ENCODE measurements at regions not wholly inside any gene's neighbourhood (a gene's known extent, or its start where the extent isn't known, plus 50 kb on each side); places are given as distances from the start of the nearest gene placed in this dataset.

DNA sequence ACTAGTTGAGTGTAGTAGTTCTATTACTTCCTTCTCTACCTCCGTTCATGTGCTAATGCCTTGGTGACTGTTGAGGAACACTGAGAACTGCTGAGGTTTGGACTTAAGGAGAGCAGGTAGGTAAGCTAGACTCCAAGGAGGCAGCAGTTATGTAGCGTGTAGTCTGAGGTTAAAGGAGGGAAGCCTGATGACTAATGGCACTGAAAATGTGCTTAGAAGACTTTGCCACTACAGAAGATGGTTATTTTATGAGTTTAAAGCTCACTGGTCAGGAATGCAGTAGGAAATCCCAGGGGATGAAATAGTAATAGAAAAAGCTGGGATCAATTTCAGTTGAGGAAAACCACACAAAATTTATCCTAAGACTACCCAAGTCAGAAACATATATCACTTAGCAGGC lies 1077.3 kb downstream of the RAPGEF2 start:
- no peak for DNase-seq (ENCODE audit: low spot score in 2 of 2)
- Histone ChIP-seq H3K27me3 (no peaks in the 10 kb centered on the region), H3K4me1 (no peaks in the 10 kb centered on the region), H3K4me3 (no peak overlapping the region), H3K27ac (no peak overlapping the region), H3K9me3 (no peaks in the 10 kb centered on the region), H3K36me3 (no peaks in the 10 kb centered on the region)
- WGBS, 2 donors = 62 to 84% methylated on average over 2 of the region's 2 CpGs
- TF ChIP-seq, protein P1, sequence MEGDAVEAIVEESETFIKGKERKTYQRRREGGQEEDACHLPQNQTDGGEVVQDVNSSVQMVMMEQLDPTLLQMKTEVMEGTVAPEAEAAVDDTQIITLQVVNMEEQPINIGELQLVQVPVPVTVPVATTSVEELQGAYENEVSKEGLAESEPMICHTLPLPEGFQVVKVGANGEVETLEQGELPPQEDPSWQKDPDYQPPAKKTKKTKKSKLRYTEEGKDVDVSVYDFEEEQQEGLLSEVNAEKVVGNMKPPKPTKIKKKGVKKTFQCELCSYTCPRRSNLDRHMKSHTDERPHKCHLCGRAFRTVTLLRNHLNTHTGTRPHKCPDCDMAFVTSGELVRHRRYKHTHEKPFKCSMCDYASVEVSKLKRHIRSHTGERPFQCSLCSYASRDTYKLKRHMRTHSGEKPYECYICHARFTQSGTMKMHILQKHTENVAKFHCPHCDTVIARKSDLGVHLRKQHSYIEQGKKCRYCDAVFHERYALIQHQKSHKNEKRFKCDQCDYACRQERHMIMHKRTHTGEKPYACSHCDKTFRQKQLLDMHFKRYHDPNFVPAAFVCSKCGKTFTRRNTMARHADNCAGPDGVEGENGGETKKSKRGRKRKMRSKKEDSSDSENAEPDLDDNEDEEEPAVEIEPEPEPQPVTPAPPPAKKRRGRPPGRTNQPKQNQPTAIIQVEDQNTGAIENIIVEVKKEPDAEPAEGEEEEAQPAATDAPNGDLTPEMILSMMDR (IDR thresholded peaks at IDR 0.05) = no peak

DNA sequence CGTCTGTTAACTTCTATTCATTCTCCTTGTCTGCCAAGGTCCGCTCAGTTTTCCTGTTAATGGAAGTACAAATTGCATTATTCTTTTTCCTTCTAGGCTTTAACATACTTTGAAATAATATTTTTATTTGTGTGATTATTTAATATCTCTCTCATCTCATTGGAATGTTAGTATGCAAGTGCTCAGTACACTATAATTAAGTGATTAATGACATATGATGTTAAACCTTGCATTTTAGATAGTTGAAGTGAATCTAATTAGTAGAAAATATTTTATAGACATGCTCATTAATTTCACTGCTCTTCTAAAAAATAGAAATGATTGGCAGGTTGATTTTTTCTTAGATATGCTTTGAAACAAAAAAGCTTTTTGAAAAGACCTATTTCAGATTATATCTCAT lies 1079.8 kb downstream of the RAPGEF2 start:
- TF ChIP-seq EP300 (IDR thresholded peaks at IDR 0.05) (no peak), POLR2A (IDR thresholded peaks at IDR 0.05) (no peak)
- TF ChIP-seq, protein P1 (IDR thresholded peaks at IDR 0.05) = no peak
- WGBS, 2 donors = 71 to 74% methylated on average over 2 of the region's 2 CpGs
- H3K27ac ChIP-seq = no peak overlapping the region

DNA sequence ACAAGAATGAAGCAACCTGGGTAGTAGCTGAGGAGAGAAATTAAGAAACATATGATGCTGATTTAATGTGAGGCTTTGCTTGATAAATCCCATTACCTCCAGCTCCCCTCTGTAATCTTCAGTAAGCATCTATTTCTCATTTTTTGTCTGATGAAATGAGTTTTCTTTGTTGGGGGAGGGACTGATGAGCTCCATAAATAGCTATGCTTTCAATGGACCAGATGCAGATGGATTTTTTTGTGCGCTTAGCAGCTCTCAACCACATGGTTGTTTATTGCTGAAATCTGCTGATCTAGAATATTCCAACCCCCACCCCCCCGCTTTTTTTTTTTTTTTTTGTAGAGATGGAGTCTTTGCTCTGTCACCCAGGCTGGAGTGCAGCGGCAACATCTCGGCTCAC lies 1082.0 kb downstream of the RAPGEF2 start:
- TF ChIP-seq, protein P1 (IDR thresholded peaks at IDR 0.05) = no peak
- TF ChIP-seq EP300 (IDR thresholded peaks at IDR 0.05) (no peak), POLR2A (IDR thresholded peaks at IDR 0.05) (no peak)
- no peaks in the 10 kb centered on the region for H3K9me3 ChIP-seq
- no peaks in the 10 kb centered on the region for H3K27me3 ChIP-seq
- WGBS, 2 donors = 89 to 95% methylated on average over 4 of the region's 4 CpGs
- no peak overlapping the region for H3K27ac ChIP-seq
- DNase-seq (ENCODE audit: low spot score in 2 of 2) = no peak
- no peaks in the 10 kb centered on the region for H3K36me3 ChIP-seq
- no peak overlapping the region for H3K4me3 ChIP-seq
- no peaks in the 10 kb centered on the region for H3K4me1 ChIP-seq

More for the DNA sequence above, 1079.8 kb downstream of the RAPGEF2 start:
- Histone ChIP-seq H3K36me3 (no peaks in the 10 kb centered on the region), H3K4me1 (no peaks in the 10 kb centered on the region), H3K9me3 (no peaks in the 10 kb centered on the region), H3K4me3 (no peak overlapping the region), H3K27me3 (no peaks in the 10 kb centered on the region)
- DNase-seq (ENCODE audit: low spot score in 2 of 2) = no peak

DNA sequence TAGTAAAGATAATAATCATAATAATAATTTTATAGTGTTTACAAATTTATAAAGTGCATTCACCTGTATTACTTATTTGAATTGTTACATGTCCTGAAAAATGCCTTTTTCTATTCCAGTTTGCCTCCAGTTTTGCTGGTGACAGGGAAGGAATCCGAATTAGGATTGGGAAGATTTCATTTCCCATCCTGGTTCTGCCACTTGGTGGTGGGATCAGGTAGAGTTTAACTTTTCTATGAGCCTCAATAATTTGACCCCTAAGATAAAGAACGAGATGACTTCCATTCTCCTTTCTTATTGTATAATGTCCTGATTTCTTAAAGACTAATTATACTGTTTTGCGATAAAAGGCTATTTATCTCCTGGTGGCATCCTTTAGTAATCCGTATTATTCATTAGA lies 1090.9 kb downstream of the RAPGEF2 start:
- no peak overlapping the region for H3K27ac ChIP-seq
- no peaks in the 10 kb centered on the region for H3K9me3 ChIP-seq
- H3K27me3 ChIP-seq = no peaks in the 10 kb centered on the region
- H3K4me1 ChIP-seq = no peaks in the 10 kb centered on the region
- H3K4me3 ChIP-seq = no peak overlapping the region
- no peak for DNase-seq (ENCODE audit: low spot score in 2 of 2)
- H3K36me3 ChIP-seq = no peaks in the 10 kb centered on the region
- TF ChIP-seq POLR2A (IDR thresholded peaks at IDR 0.05) = no peak
- TF ChIP-seq, protein P1 (IDR thresholded peaks at IDR 0.05) = no peak
- no peak for TF ChIP-seq EP300 (IDR thresholded peaks at IDR 0.05)
- WGBS, 2 donors = 89 to 90% methylated on average over 4 of the region's 4 CpGs

DNA sequence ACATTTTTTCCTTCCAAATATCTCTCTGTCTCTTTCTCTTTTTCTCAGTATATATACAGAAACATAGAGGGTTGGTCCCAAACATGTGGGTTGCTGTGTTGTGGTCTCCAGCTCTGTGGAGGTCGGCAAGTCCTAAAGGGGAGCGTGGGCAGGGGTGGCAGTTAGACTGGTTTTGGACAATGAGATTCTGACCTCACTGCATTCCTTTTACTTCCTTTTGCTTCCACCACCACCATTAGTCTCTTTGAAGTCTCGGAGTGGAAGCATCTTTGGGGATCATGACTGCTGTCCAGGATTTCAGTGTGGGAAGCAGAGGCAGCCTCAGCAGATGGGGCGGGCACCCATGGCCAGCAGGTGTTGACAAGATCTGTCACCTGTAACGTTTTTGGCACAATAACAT lies 1091.8 kb downstream of the RAPGEF2 start:
- no peak overlapping the region for H3K4me3 ChIP-seq
- peaks cover 0 to 2% (median under 1%) of the 10 kb centered on the region in 4 donors for H3K9me3 ChIP-seq
- TF ChIP-seq, protein P1 (IDR thresholded peaks at IDR 0.05) = no peak
- no peak for TF ChIP-seq POLR2A (IDR thresholded peaks at IDR 0.05)
- TF ChIP-seq EP300 (IDR thresholded peaks at IDR 0.05) = no peak
- WGBS, 2 donors = 66 to 79% methylated on average over 5 of the region's 5 CpGs
- DNase-seq (ENCODE audit: low spot score in 2 of 2) = no peak
- H3K27ac ChIP-seq = no peak overlapping the region
- no peaks in the 10 kb centered on the region for H3K36me3 ChIP-seq
- H3K4me1 ChIP-seq = no peaks in the 10 kb centered on the region
- H3K27me3 ChIP-seq = no peaks in the 10 kb centered on the region
